GM12873 (cell line): ENCODE measurements at regions not wholly inside any gene's neighbourhood (a gene's known extent, or its start where the extent isn't known, plus 50 kb on each side); places are given as distances from the start of the nearest gene placed in this dataset.

Experiments used
- CTCF ChIP-seq: IDR thresholded peaks from 2 replicates; pipeline ENCODE4 v1.5.1; 2012; ENCODE audit warnings: low read depth, mild to moderate bottlenecking, moderate library complexity, low read length, control low read depth; ENCODE audit not compliant: insufficient read depth; ENCODE audit errors: missing control alignments

GRCh38 chr4:177596035-177596434 lies 153.8 kb upstream of the AGA start:
- TF ChIP-seq CTCF, result no peak

- TF ChIP-seq CTCF, result no peak
Observed at GRCh38 chr4:177596991-177597390, 154.8 kb upstream of the AGA start.

- no peak for TF ChIP-seq CTCF
Observed at GRCh38 chr4:177605252-177605651, 163.0 kb upstream of the AGA start.

- no peak for TF ChIP-seq CTCF
Observed at GRCh38 chr4:177607111-177607573, 164.9 kb upstream of the AGA start.

GRCh38 chr4:177611974-177612664 lies 169.9 kb upstream of the AGA start:
- no peak for TF ChIP-seq CTCF

- TF ChIP-seq CTCF, result no peak
Observed at GRCh38 chr4:177612684-177613083, 170.4 kb upstream of the AGA start.

- TF ChIP-seq CTCF, result no peak
Observed at GRCh38 chr4:177632481-177632880, 190.2 kb upstream of the AGA start.
